ENCODE measurements at regions not wholly inside any gene's neighbourhood (a gene's known extent, or its start where the extent isn't known, plus 50 kb on each side); places are given as distances from the start of the nearest gene placed in this dataset.

DNA sequence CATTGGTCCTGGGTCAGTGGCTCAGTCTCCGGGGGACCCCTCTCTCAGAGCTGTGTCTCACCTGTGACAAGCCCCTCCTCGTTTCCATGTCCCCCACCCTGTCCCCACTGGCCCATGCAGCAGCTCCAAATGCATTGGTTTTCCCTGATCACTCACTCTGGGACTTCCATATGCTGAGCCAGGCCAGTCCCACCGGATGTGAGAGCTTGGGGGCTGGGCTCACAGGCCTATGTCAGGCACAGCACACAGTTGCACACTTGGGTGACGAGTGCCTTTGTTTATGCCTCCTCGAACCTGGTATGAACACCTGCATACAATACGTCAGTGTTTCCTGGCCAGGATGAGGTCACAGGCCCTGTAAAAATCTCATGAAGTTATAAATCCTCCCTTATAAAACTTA is 232.5 kb downstream of the TFCP2L1 start:
- H4K20me1 ChIP-seq (ENCODE audit: insufficient read depth, low read length) = no peaks in the 10 kb centered on the region
- H3K36me3 ChIP-seq (ENCODE audit: insufficient read depth, low read length) = no peaks in the 10 kb centered on the region
- H3K27me3 ChIP-seq (ENCODE audit: insufficient read depth, low read length) = peaks cover 10% of the 10 kb centered on the region
- H3K4me1 ChIP-seq (ENCODE audit: insufficient read depth, low read length) = no peaks in the 10 kb centered on the region
- H3K27ac ChIP-seq (ENCODE audit: low read depth, low read length) = no peak overlapping the region
- no peak for DNase-seq (ENCODE audit: insufficient read length, low spot score, missing footprints)
- no peak overlapping the region for H3K4me3 ChIP-seq (ENCODE audit: insufficient read depth, low read length)
- no peak overlapping the region for H3K4me2 ChIP-seq (ENCODE audit: insufficient read depth, low read length)
- H2AFZ ChIP-seq (ENCODE audit: low read length) = peak overlapping the region; percentile 49
- no peaks in the 10 kb centered on the region for H3K79me2 ChIP-seq (ENCODE audit: insufficient read depth, low read length)
- TF ChIP-seq CTCF (IDR thresholded peaks at IDR 0.05; ENCODE audit: extremely low read depth, low read depth, low read length) = no peak
- H3K9me3 ChIP-seq (ENCODE audit: low read depth, low read length) = no peaks in the 10 kb centered on the region

- no peak overlapping the region for H3K4me3 ChIP-seq (ENCODE audit: insufficient read depth, low read length)
- H3K4me2 ChIP-seq (ENCODE audit: insufficient read depth, low read length) = no peak overlapping the region
- no peak for DNase-seq (ENCODE audit: insufficient read length, low spot score, missing footprints)
- no peaks in the 10 kb centered on the region for H3K9me3 ChIP-seq (ENCODE audit: low read depth, low read length)
- H3K4me1 ChIP-seq (ENCODE audit: insufficient read depth, low read length) = no peaks in the 10 kb centered on the region
- H3K27me3 ChIP-seq (ENCODE audit: insufficient read depth, low read length) = peaks cover 7% of the 10 kb centered on the region
- no peak for TF ChIP-seq CTCF (IDR thresholded peaks at IDR 0.05; ENCODE audit: extremely low read depth, low read depth, low read length)
- no peaks in the 10 kb centered on the region for H4K20me1 ChIP-seq (ENCODE audit: insufficient read depth, low read length)
- no peaks in the 10 kb centered on the region for H3K36me3 ChIP-seq (ENCODE audit: insufficient read depth, low read length)
- no peak overlapping the region for H3K27ac ChIP-seq (ENCODE audit: low read depth, low read length)
- no peaks in the 10 kb centered on the region for H3K79me2 ChIP-seq (ENCODE audit: insufficient read depth, low read length)
- H2AFZ ChIP-seq (ENCODE audit: low read length) = no peak overlapping the region
Observed at GRCh38 chr2:121055088-121055487, 229.9 kb downstream of the TFCP2L1 start.

DNA sequence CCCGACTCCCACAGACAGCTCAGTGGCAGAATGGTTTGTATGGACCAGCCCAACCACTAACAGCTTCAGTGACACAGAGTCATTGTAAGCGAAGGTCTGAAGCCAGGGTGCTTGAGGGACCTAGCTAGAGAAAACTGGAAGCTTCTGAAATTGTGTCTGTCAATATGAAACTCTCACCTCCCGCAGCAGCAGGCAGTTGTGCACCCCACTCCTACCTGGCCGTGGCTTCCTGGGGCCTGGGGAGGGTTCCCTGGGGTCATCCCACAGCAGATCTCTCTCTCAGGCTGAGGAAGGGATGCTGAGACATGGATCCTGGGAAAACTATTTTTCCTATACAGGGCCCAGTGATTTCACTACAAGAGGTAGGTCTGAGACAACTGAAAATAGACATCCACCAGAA is 229.5 kb downstream of the TFCP2L1 start:
- no peak for TF ChIP-seq CTCF (IDR thresholded peaks at IDR 0.05; ENCODE audit: extremely low read depth, low read depth, low read length)
- DNase-seq (ENCODE audit: insufficient read length, low spot score, missing footprints) = no peak
- Histone ChIP-seq H3K9me3 (ENCODE audit: low read depth, low read length) (no peaks in the 10 kb centered on the region), H2AFZ (ENCODE audit: low read length) (no peak overlapping the region), H3K27ac (ENCODE audit: low read depth, low read length) (no peak overlapping the region), H3K27me3 (ENCODE audit: insufficient read depth, low read length) (peaks cover 8% of the 10 kb centered on the region), H3K4me1 (ENCODE audit: insufficient read depth, low read length) (no peaks in the 10 kb centered on the region), H4K20me1 (ENCODE audit: insufficient read depth, low read length) (no peaks in the 10 kb centered on the region), H3K36me3 (ENCODE audit: insufficient read depth, low read length) (no peaks in the 10 kb centered on the region), H3K79me2 (ENCODE audit: insufficient read depth, low read length) (no peaks in the 10 kb centered on the region), H3K4me2 (ENCODE audit: insufficient read depth, low read length) (no peak overlapping the region), H3K4me3 (ENCODE audit: insufficient read depth, low read length) (no peak overlapping the region)

DNA sequence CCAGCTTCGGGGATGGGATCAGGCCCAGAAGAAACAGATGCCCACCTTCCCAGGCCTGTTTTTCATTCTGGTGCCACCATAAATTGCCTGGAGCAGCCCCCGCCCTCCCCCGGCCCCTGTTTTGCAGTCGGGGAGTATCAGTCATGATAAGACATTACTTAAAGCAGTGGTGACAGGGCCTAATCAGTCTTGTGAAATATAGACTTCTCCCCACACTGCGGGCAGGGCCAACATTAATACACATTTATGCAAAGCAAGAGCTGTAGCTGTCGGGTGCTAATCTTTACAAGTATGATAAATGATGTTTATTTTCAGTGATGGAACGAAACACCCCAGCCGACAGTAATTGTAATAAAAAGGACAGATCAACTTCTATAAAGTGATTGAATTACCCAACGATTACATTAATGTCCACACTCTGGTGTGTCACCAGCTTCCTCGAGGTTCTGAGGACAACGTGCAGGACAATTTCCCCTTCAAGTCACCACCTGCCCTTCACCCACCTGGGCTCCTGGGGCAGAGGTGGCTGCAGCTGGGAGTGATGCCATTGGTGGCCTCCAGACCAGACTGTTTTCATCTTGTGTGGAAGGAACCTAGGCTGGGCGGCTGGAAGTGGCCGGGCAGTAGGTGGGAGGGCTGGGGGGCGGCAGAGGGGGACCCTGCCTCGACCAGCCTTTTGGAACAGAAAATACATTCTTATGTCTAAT is 226.0 kb downstream of the TFCP2L1 start:
- Histone ChIP-seq H3K9me3 (ENCODE audit: low read depth, low read length) (no peaks in the 10 kb centered on the region), H3K27me3 (ENCODE audit: insufficient read depth, low read length) (peaks cover 17% of the 10 kb centered on the region), H3K27ac (ENCODE audit: low read depth, low read length) (no peak overlapping the region), H4K20me1 (ENCODE audit: insufficient read depth, low read length) (no peaks in the 10 kb centered on the region), H3K4me3 (ENCODE audit: insufficient read depth, low read length) (no peak overlapping the region), H2AFZ (ENCODE audit: low read length) (no peak overlapping the region), H3K4me2 (ENCODE audit: insufficient read depth, low read length) (no peak overlapping the region), H3K36me3 (ENCODE audit: insufficient read depth, low read length) (no peaks in the 10 kb centered on the region), H3K4me1 (ENCODE audit: insufficient read depth, low read length) (no peaks in the 10 kb centered on the region), H3K79me2 (ENCODE audit: insufficient read depth, low read length) (no peaks in the 10 kb centered on the region)
- no peak for DNase-seq (ENCODE audit: insufficient read length, low spot score, missing footprints)
- no peak for TF ChIP-seq CTCF (IDR thresholded peaks at IDR 0.05; ENCODE audit: extremely low read depth, low read depth, low read length)

All from osteoblast (primary cell).